GM21528 (cell line): ENCODE measurements at regions not wholly inside any gene's neighbourhood (a gene's known extent, or its start where the extent isn't known, plus 50 kb on each side); places are given as distances from the start of the nearest gene placed in this dataset.
"Not testable (repeated sequence)": the region's sequence is repeated elsewhere in the genome, so short reads cannot be mapped to it uniquely, and the experiment has no call there.

Experiments
- ATAC-seq: cut with Tn5 transposase; IDR thresholded peaks from one replicate; pipeline ENCODE4 v1.9.1; 2021; ENCODE audit warnings: mild to moderate bottlenecking, moderate library complexity; ENCODE audit not compliant: unreplicated experiment, low FRiP score

DNA sequence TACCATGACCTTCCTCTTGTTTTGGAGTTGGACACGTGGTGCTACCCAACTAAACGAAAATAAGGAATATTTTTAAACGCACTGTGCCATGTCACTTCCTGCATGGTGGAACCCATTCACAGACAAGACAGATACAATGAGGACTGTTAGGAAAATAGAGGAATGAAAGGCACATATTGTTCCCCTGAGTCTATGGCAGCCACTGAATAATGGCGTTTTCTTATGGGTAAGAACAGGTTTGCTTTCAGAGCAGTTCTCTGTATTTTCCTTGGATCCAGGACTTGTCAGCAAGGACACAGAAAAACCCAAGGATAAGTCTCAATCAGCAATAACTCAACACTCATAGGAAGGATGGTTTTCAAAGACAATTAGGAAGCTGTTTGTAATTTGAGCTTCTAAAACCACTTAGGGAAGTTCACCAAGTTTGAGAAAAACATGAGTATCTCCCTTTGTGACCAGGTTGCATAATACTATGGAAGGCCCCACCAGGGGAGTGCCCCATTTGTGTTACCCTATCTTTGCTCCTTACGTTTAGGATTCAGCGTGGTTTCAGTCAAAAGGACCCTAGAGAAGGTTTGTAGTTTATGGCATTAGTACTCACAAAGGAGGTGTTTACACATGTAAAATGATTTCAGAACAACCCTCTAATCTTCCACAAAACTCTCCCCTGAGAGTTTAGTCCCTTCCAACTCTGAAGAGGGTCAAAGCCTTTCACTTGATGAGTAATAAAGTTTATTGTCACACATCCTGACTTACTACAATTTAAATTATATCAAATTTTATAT, 487.2 kb upstream of the ATP11B start:
- no peak for ATAC-seq

DNA sequence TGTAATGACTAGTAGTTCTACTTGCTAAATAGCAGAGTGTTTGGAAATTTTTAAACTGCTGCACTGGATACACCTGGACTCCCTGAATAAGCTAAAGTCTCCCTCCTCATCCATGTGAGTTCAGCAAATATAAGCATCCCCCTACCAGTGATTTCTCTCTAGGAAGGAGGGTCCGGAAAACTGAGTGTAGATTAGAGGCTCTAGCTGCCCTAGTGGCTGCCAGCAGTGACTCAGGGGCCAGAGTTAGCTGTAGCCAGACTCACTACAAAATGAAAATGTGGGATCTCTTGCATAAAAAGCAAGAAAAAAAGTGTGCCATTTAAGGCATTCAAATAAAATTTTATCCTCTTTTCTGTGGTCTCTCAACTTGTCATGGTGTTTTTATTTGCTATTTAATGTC, 485.0 kb upstream of the ATP11B start:
- ATAC-seq = no peak

DNA sequence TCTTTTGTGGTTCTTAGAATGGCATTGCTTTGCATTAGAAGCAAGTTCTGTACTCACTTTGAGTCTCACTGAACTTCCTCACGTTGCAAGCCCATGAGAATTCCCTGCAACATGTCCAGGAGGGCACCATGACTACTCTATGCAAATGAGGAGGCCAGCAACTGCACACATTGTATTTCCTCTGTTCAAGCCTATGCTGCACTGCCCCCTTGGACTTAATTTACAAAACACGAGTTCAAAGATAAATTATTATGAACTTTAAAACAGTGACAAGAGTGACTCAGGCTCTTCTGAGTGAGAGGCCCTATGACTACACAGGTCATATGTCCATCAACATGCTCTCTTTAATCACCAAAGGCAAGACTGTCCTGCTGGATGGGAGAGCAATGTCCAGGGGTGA, 484.2 kb upstream of the ATP11B start:
- ATAC-seq = no peak

DNA sequence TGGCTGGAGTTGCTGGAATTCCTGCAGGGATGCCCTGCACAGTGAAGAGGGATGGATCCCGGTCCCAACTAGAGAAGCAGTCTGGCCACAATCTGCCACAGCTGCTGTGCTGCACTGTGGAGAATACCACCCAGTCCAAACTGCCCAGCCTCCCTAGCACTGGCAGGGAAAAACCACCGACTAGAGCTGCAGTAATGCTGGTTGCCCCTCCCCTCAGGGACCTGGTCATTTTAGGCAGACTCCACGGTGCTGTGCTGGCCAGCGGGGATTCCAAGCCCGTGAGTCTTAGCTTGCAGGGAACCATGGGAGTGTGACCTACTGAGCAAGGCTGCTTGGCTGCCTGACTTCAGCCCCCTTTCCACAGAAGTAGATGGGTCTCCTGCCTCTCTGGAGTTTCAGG, 478.0 kb upstream of the ATP11B start:
- no peak for ATAC-seq

DNA sequence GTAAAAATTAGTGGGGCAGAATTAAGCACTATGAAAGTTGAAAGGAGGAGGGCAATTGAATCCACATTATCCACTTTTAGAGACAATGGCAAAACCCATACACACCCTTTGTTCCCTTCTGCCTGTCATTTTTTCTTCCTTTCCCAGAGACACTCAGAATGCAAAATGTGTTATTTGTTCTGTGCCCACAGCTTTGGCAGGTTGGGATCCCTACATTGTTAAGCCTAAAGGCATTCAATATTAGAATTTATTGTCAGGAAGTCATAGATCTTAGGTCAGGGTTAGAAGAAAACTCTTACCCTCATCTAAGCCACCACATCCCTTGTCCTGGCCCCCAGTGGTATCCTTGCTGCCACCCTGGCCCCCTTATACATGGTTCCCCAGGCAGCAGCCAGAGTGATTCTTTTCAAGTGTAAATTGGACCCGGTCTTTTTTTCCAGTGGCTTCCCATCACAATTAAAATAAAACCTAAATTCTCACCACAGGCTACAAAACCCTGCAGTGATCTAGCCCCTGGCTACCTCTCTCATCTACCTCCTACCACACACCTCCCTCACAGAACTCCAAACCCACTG, 470.1 kb upstream of the ATP11B start:
- ATAC-seq = no peak

DNA sequence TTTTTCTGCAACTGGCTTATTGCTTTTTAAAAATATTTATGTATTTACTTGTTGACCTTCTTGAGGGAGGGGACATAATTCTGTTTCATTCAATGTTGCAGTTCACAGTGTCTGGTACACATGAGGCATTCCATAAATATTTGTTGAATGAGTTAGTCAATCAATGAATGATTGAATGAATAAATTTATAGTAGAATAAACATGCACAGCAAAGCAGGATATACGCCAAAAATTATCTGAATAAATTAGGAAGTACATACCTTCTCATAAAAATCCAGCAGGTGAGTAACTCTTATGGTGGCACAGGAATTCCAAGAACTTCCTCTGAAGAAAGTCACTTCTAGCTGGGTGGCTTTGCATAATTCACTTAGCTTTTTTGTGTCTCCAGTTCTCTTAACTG, 469.4 kb upstream of the ATP11B start:
- no peak for ATAC-seq

DNA sequence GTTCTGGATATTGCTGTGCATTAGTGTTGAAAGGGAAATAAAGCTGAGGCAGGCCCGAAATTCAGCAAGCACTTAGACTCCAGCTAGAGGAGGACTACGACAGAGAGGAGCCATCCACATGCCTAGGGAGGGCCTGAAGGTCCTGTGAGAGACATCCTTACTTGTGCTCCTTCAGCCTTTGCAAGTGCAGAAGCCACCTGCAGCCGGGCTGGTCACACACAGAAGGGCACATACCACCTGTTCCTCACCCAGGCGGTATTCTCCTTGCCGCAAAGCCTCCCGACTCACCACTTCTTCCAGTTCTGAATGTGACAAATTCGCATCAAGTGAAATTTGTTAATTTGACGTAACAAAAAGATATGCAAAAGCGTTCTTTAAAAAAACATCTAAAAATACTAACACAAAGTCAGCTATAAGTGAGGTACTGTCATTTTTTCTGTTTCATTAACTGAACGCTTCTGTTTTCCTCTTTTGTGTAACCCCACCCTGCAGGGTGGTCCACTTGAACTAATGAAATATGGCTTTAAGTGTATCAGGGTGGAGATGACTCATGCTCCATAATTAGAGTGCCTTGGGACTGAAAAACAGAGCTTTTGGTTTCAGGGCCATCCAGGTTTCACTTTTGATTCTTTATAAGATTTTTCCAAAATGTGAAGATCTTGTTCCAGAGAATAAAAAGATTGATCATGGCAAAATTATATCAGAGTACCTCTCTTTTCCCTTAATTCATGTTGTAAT, 467.9 kb upstream of the ATP11B start:
- peak; percentile 66 for ATAC-seq

DNA sequence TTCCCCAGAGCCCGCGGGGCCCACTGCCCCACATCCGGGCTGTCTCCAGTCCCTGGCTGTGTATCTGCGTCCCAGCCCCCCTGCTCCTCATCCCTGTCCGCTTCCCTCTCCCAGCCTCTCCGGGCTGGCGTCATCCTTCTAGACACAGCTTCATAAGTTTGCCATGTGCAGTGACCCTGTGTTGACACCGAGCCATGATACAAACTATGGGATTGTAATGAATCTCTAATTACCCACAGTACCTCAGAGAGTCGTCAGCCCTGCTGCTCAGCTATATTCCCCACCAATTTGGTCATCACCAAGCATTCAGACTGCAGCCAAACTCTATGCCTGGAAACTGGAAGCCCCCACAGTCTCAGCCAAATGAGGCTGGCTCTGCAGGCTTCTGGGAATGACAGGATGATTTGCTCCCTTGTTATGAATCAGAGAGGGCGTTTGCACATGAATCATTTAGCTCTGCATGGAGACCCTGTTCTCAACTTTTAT, 466.1 kb upstream of the ATP11B start:
- ATAC-seq = no peak

DNA sequence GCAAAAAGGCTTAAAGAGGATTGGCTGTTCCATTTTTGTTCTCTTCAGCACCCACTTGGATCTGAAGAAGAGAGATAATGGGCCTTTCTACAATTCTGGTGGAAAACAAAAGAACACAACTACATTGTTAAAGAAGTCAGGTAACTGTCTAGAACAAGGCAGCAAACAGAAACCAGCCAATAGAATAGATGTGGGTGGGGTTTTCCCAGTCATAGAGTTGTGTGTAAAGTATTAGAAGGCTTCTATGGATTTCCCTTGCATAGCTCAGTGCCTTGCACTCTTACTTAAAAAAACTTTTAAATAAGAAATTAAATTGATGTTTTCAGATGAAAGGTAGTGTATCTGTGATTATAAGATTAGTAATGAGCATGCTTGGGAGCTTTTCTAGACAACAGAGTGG, 462.7 kb upstream of the ATP11B start:
- no peak for ATAC-seq

DNA sequence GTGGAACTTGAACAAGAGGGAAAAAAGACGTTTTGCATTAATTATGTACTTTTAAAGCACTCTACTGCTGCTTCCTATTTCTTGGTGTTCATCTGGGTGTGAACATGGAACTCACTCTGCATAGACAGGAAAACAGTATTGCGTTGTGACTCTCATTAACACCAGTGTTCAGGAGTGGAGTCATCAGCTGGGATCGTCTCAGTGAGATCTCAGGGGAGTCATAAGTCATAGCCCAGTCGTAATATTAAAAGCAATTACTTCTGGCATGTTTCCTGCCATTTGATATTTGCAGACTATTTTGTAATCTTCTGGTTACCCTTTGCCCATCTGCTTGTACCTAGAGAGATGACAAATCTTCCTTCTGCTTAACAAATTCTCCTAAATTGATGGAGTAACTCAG, 462.0 kb upstream of the ATP11B start:
- ATAC-seq = no peak

DNA sequence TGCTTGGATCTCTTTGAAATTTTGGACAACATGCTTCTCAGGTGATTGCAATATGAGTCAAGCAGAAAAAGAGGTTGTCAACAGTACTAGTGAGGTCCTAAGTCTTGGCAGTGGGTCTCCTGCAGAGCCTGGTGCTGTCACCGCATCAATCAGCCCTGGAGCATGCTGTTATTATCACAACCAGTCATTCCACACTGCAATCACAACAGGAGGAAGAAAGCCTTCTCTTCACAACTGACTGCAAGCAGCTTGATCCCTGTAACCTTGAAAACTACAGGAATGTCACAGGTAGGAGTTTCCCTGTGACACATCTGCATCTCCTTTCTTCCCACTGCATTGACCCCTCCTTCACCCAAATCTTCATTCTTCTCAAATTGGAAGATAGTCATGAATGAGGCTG, 451.1 kb upstream of the ATP11B start:
- no peak for ATAC-seq

DNA sequence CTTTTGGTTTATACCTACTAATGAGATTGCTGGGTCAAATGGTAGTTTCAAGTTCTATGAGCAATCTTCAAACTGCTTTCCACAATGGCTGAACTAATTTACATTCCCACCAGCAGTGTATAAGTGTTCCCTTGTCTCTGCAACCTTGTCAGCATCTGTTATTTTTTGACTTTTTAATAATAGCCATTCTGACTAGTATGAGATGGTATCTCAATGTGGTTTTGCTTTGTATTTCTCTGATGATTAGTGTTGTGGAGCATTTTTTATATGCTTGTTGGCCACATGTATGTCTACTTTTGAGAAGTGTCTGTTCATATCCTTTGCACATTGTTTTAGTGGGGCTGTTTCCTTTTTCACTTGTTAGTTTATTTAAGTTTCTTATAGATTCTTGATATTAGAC, 449.3 kb upstream of the ATP11B start:
- not testable (repeated sequence) for ATAC-seq

DNA sequence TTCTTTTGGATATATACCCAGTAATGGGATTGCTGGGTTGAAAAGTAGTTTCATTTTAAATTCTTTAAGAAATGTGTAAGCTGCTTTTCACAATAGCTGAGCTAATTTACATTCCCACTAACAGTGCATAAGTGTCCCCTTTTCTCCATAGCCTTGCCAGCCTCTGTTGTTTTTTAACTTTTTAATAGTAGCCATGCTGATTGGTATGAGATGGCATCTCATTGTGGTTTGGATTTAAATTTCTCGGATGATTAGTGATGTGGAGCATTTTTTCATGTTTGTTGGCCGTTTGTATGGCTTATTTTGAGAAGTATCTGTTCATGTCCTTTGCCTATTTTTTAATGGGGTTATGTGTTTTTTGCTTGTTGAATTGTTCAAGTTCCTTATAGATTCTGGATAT, 444.3 kb upstream of the ATP11B start:
- no peak for ATAC-seq

DNA sequence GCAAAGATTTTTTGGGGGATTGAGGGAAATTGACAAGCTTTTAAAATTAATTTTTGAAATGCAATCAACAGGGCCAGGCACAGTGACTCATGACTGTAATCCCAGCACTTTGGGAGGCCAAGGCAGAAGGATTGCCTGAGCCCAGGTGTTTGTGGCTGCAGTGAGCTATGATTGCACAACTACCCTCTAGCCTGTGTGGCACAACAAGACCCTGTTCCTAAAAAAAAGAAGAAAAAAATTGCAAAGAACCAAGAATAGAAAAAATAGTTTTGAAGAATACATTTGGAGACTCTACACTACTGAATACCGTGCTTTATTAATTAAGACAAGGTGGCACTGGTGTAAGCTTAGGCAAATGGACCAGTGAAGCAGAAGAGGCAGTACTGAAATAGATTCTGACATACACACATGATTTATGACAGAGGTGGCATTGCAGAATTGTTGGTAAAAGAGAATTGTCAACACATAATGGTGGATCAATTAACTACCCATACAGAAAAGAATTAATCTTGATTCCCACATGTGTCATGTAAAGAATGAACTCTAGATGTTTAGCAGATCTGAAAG, 443.3 kb upstream of the ATP11B start:
- no peak for ATAC-seq

DNA sequence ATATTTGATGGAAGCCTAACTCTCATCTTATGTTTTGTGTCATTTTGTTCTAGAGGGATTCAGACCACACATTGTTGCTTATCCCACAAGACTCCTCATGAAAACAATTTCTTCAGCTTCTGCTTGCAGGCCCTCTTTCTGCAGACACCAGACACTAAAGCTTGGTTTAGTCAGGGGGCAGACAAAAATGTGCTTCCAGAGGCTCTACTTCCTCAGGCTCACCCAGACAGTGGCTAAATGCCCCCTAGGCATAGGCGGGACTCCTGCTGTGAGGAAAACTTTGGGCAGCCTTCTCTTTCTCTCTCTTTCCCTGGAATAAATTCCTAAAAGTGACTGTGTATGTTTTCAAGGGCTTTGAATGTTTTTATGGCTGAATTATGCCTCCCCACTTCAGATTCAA, 435.4 kb upstream of the ATP11B start:
- ATAC-seq = no peak

DNA sequence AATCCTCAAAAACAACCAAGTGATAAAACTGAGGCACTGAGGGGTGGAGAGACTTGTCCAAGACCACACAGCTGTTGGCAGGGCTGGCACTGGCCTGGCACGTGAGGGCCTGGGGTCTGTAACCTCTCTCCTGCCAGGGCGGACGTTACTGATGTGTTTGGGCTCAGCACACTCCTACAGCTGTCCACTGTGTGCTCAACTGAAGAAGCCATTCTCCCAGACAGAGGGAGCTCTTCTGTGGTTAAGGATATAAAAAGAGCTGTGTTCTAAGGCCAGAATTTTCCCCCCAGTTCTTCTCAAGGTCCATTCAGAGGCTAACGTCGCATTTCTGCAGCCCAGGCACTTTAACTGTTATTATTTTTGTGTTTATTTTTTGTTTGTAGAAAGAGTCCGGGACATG, 429.0 kb upstream of the ATP11B start:
- no peak for ATAC-seq

DNA sequence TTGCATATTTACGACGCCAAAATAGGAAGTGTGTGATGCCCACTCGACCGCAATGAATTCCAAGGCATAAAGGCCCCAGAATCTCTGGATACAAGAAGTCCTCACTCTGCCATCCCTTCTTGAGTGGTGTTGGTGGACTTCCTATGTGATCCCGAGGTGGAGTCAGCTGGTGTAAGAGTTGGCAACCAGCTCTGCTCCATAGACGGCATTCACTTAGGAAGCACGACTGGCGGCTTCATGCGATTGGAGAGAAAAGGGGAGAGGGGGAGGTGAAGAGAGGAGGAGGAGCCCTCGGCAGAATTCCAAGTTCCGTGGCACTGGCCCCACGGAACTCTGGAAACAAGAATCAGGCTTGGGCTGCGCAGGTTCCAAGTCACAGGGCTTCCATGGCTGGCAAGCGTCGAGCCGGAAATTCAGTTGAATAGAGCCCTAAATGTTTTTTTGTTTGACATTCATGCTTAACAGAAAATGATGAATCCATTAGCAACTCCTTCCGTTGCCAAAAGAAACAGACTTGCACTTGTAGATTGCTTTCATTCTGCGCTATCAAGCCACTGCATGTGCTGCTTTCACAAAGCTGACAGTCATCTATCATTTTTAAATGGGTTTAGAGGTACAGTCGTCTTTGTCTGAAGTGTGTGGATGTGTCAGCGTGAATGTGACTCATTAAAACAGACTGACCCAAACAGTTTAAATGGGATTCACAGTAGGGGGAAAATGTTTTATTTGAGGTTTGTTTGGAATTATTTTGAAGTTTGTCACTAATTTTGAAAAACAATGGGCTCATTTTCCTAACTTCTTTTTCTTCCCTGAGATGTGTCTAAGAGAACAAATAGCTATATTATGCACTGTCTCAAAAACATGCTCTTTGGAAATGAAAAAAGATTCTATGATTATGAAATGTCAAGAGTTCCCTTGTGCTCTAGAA, 428.3 kb upstream of the ATP11B start:
- no peak for ATAC-seq

DNA sequence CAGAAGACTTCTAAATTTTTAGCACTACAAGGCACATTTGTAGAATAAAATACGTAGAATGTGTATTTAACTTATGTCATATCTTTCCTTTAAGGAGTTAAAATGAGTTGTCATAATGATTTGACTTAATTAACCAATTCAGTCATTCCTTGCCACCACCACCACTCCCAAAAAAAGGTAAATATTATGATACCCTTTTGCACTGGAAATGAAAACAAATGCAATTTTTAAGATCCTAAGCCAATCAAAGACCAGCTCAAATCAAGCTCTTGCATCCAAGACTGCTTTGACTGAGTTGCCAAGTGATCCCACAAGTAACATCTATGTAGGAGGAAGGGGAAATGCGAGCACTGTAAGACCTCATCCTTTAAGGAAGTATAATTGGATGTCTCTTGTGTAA, 426.6 kb upstream of the ATP11B start:
- ATAC-seq = no peak

DNA sequence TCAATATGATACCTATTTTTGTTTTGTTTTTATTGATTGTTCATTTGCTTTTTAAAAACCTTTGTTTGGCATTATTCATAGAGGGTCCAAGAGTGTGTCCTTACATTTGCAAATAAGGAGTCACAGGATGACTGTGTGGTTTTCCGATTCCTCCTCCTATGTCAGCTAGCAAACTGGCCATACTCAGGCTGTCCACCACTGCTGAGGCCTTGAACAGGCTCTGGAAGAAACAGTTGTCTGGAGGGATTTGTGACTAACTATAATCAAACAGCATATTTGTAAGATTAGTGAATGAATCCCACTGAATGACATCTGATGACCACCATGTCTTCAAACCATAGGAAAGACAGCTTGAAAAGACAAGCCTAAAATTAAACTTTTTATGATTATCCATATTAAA, 423.4 kb upstream of the ATP11B start:
- ATAC-seq = no peak

DNA sequence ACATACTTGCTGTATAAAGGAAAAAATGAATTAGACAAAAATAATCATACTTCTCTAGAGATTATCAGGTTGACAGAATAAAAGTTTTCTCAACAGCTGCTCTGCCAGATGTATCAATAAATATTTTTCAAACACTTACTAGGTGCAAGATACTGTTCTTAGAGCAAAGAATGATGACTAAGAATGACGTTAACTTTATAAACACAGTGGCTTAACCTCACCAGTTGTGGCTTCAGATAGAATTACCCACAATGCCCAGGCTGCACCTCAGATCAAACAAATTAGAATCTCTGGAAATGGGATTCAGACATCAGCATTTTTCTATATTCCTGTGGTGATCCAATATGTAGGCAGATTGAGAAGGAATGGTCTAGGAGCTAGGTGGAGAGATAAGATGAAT, 422.4 kb upstream of the ATP11B start:
- no peak for ATAC-seq
